ENCODE measurements at regions not wholly inside any gene's neighbourhood (a gene's known extent, or its start where the extent isn't known, plus 50 kb on each side); places are given as distances from the start of the nearest gene placed in this dataset.

- no peak for TF ChIP-seq EZH2phosphoT487 (conservative IDR thresholded peaks at IDR 0.05; ENCODE audit: low read length)
- no peak for TF ChIP-seq CTCF (IDR thresholded peaks at IDR 0.05; ENCODE audit: insufficient read depth, low read length, poor library complexity, severe bottlenecking)
These were observed 192.1 kb downstream of the IGLL1 start for GRCh38 chr22:23387827-23388516.
